ENCODE measurements at regions not wholly inside any gene's neighbourhood (a gene's known extent, or its start where the extent isn't known, plus 50 kb on each side); places are given as distances from the start of the nearest gene placed in this dataset.
"Not testable (repeated sequence)": the region's sequence is repeated elsewhere in the genome, so short reads cannot be mapped to it uniquely, and the experiment has no call there.

GRCh38 chr7:85682833-85683620 lies 496.2 kb upstream of the SEMA3D start:
- TF ChIP-seq CTCF (IDR thresholded peaks at IDR 0.05; ENCODE audit: unreplicated experiment) = no peak
- no peaks in the 10 kb centered on the region for H3K36me3 Mint-ChIP-seq (ENCODE audit: insufficient read depth)
- peaks cover 28% of the 10 kb centered on the region for H3K9me3 Mint-ChIP-seq (ENCODE audit: low read depth)
- no peak overlapping the region for H3K27ac Mint-ChIP-seq
- H3K4me3 Mint-ChIP-seq (ENCODE audit: low read depth) = no peak overlapping the region
- H3K4me1 Mint-ChIP-seq (ENCODE audit: low read depth) = no peaks in the 10 kb centered on the region
- no peaks in the 10 kb centered on the region for H3K27me3 Mint-ChIP-seq
- DNase-seq (ENCODE audit: low spot score, unreplicated experiment) = no peak

GRCh38 chr7:85681241-85681640 lies 494.4 kb upstream of the SEMA3D start:
- H3K4me1 Mint-ChIP-seq (ENCODE audit: low read depth) = no peaks in the 10 kb centered on the region
- DNase-seq (ENCODE audit: low spot score, unreplicated experiment) = no peak
- no peaks in the 10 kb centered on the region for H3K36me3 Mint-ChIP-seq (ENCODE audit: insufficient read depth)
- TF ChIP-seq CTCF (IDR thresholded peaks at IDR 0.05; ENCODE audit: unreplicated experiment) = no peak
- H3K9me3 Mint-ChIP-seq (ENCODE audit: low read depth) = peaks cover 21% of the 10 kb centered on the region
- no peak overlapping the region for H3K4me3 Mint-ChIP-seq (ENCODE audit: low read depth)
- H3K27ac Mint-ChIP-seq = no peak overlapping the region
- H3K27me3 Mint-ChIP-seq = no peaks in the 10 kb centered on the region

GRCh38 chr7:85675093-85675492 lies 488.2 kb upstream of the SEMA3D start:
- H3K27ac Mint-ChIP-seq; H3K4me1 Mint-ChIP-seq (ENCODE audit: low read depth); H3K36me3 Mint-ChIP-seq (ENCODE audit: insufficient read depth); H3K27me3 Mint-ChIP-seq; DNase-seq (ENCODE audit: low spot score, unreplicated experiment); H3K4me3 Mint-ChIP-seq (ENCODE audit: low read depth): not testable (repeated sequence)
- peaks cover 21% of the 10 kb centered on the region for H3K9me3 Mint-ChIP-seq (ENCODE audit: low read depth)

GRCh38 chr7:85673876-85674275 lies 487.0 kb upstream of the SEMA3D start:
- no peak for TF ChIP-seq CTCF (IDR thresholded peaks at IDR 0.05; ENCODE audit: unreplicated experiment)
- H3K36me3 Mint-ChIP-seq (ENCODE audit: insufficient read depth) = peaks cover 2% of the 10 kb centered on the region
- no peak overlapping the region for H3K4me3 Mint-ChIP-seq (ENCODE audit: low read depth)
- H3K27me3 Mint-ChIP-seq = no peaks in the 10 kb centered on the region
- H3K4me1 Mint-ChIP-seq (ENCODE audit: low read depth) = peaks cover 5% of the 10 kb centered on the region
- no peak overlapping the region for H3K27ac Mint-ChIP-seq
- no peak for DNase-seq (ENCODE audit: low spot score, unreplicated experiment)
- H3K9me3 Mint-ChIP-seq (ENCODE audit: low read depth) = peaks cover 17% of the 10 kb centered on the region

- H3K27ac Mint-ChIP-seq = no peak overlapping the region
- no peak for TF ChIP-seq CTCF (IDR thresholded peaks at IDR 0.05; ENCODE audit: unreplicated experiment)
- H3K36me3 Mint-ChIP-seq (ENCODE audit: insufficient read depth) = no peaks in the 10 kb centered on the region
- H3K4me3 Mint-ChIP-seq (ENCODE audit: low read depth) = no peak overlapping the region
- peaks cover 5% of the 10 kb centered on the region for H3K4me1 Mint-ChIP-seq (ENCODE audit: low read depth)
- H3K9me3 Mint-ChIP-seq (ENCODE audit: low read depth) = peaks cover 4% of the 10 kb centered on the region
- no peak for DNase-seq (ENCODE audit: low spot score, unreplicated experiment)
- H3K27me3 Mint-ChIP-seq = no peaks in the 10 kb centered on the region
Measured at GRCh38 chr7:85669225-85669624, 482.4 kb upstream of the SEMA3D start.

- no peaks in the 10 kb centered on the region for H3K36me3 Mint-ChIP-seq (ENCODE audit: insufficient read depth)
- DNase-seq (ENCODE audit: low spot score, unreplicated experiment) = no peak
- no peak overlapping the region for H3K27ac Mint-ChIP-seq
- H3K9me3 Mint-ChIP-seq (ENCODE audit: low read depth) = no peaks in the 10 kb centered on the region
- TF ChIP-seq CTCF (IDR thresholded peaks at IDR 0.05; ENCODE audit: unreplicated experiment) = no peak
- H3K4me3 Mint-ChIP-seq (ENCODE audit: low read depth) = no peak overlapping the region
- H3K27me3 Mint-ChIP-seq = no peaks in the 10 kb centered on the region
- H3K4me1 Mint-ChIP-seq (ENCODE audit: low read depth) = no peaks in the 10 kb centered on the region
Measured at GRCh38 chr7:85664341-85664740, 477.5 kb upstream of the SEMA3D start.
